ENCODE measurements at regions not wholly inside any gene's neighbourhood (a gene's known extent, or its start where the extent isn't known, plus 50 kb on each side); places are given as distances from the start of the nearest gene placed in this dataset.
"Not testable (repeated sequence)": the region's sequence is repeated elsewhere in the genome, so short reads cannot be mapped to it uniquely, and the experiment has no call there.

DNA sequence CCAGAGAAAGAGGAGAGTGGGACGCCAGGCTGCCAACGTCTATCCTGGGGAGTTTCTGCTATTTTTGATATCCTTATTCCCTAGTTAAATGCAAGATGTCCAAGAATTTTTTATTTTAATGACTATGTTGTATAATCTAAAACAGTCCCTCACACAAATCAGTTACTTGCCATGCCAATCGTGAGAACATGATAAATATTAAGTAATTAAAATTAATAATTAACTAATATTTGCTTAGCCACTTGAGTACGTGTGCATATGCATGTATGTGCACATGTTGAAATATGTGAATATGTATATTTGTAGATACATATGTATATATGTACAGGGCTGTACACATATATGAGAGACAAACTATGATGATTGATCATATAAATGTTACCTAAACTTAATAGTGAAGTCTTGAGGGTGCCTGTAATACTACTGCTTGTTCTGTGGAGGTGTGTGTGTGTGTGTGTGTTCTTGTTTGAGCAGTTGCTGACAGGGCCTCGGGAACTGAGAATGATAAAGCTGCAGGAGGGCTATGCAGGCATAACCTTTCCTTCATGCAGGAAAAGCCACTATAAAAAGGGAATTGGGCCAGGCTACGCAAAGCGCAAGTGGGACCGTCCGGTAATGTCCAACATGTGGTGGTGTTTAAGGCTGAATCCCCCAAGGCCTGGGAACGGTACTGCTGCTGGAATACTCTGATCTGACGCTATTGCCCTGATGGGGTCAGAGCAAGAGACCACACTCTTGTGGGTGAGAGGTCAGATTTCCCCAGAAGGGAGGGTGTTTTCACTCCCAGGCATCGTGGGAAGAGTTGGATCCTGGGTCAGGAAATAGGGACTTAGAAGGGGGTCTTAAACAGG lies 148.3 kb upstream of the TBX18 start:
- no peak for DNase-seq

DNA sequence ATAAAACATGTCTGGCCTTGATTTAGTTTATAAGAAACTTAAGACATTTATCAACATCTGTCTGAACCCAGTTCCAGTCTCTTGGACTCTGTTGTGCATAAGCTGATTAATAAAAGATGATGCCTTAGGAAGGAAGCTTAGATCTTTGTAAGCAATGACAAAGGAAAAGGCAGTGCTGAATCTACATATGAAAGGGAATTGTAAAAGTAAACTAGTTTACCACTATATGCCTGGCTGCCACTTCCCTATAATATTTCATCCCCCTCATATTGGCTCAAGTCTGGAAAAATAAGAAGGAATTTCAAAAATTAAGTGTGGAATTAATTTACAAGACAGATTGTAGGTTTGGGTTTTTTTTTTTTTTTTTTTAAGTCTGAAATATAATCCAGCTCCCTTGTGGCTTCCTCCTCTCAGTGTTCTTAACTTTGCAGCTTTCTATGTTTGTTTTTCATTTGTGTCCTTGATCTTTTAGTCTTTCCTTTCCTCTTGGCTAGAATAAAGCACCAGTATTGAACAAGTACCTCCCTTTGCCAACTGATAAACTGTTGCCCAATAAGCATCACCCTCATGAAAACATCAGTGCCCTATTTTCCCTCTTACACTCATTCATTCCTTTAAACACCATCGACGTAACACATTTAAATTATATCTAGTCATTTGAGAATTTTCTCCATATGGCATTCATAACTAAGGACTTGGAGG lies 146.7 kb upstream of the TBX18 start:
- DNase-seq: no peak

DNA sequence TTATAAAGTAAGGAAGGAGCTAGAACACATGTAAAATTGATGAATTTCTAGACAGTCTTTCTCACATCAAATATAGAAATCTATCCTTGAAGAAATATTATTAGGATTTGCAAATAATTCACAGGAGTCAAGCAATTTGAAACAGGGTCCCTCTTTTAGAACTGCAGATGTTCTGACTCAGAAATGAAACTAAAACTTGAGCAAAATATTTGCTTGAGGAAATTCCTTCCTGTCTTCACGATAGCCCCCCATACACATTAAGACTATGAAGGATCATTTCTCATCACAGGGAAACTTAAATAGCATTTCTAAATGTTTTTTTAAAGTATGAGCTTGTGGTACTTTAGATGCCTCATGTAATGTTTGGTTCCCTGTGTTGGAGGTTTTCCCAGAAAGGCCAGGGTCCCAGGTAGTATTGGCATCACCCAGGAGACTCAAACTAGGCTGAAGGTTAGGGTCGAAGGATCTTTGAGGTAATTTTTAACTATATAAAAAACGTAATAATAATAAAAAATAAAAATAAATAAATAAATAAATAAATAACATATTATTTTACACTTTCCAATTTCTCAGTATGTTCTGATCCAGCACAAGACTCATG lies 144.0 kb upstream of the TBX18 start:
- DNase-seq: no peak

DNA sequence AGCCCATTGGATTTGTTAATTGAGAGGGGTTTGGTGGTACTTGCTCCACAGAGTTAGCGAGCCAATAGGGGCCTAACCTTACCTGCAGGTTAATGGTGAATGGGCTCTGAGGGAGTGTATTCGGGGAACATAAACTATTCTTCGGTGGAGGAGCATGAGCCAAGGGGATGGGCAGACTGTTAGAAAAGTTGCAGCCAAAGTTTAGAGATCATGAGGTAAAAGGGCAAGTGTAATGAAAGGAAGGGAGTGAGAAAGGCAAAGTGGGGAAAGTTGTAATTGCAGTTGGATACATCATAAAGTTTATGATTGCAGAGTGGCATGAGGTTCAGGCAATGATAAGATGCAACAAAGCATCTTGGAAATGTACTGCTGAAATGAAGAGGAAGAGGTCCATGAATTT lies 142.1 kb upstream of the TBX18 start:
- no peak for DNase-seq

DNA sequence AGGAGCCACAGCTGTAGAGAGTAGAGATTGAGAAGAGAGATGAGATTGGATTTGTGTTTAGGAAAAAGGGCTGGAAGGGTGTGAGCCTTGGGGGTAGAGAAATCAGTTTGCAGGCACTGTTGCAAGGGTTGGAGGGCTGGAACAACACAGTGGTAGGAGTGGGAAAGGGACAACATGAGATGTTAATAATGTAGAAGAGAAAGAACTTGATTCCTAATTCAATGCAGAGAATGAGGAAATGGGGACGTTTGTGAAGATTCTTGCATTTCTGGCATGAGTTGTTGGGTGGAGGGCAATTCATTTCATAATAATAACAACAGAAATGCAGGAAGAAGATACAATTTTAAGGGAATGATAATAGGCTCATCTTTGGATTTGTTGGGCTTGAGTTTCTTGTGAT lies 141.4 kb upstream of the TBX18 start:
- DNase-seq: no peak

DNA sequence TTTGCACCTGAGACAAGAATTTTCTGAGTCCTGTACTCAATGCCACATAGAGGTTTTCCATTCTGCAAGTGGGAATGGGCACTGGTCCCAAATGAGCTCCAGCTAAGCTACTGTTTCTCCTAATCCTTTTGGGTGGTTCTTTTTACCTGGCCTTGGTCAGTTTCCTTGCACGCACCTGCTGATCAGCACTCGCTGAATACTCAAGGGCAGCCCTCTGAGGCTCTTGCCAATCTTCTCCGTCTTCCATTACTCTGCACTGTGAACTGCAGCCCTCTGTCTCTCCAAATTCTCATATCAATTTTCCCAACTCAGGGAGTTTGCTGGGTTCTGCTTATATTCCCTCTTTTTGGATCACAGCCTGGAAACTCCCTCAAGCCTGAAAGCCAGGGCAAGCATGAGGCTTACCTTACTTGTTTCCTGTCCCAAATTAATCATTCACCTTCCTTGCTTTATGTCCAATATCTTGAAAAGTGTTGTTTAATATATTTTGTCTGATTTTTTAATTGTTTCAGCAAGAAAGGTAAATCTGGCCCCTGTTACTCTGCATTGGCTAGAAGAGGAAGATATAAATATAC lies 138.0 kb upstream of the TBX18 start:
- no peak for DNase-seq

DNA sequence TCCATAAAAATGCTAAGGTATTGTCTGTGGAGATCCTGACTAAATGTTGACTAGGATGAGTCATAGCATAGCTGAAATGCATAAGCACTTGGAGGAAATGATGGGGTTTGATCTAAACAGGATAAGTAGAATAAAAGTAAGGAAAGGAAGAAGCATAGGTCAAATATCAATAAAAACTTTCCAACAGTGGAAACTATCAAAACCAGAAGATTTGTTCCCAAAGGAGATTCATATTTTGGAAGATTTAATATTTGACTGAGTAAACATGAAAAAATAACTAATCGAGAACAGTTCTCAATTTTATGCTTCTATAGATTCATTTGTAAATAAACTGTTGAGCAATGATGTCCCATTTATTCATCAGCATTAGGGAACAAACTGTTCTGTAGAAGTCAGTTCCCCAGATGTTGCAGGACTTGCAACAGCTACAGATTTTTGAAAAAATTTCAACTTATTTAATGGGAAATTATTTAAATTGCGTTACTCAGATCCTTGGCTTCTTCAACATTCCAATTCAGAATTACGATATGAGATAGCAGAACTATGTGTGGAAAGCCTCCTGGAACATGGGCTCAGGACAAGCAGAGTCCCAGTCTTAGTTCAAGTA lies 133.7 kb upstream of the TBX18 start:
- no peak for DNase-seq

DNA sequence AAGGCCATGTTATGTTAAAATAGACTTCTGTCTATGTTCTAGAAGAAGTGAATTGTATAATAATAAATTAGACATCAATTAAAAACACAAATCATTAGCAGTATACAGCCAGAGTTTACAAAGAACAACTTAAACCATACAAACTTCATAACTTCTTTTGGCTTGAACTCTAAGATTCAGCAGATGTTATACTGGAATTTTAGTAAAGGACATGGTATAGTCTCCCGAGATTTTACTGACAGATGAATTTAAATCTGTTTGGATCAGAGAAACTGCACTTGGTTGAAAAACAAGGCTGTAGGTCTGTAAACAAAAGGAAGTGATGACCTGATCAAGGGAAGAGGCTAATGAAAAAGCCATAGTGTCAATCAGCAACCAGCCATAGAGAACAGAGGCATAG lies 132.6 kb upstream of the TBX18 start:
- no peak for DNase-seq

DNA sequence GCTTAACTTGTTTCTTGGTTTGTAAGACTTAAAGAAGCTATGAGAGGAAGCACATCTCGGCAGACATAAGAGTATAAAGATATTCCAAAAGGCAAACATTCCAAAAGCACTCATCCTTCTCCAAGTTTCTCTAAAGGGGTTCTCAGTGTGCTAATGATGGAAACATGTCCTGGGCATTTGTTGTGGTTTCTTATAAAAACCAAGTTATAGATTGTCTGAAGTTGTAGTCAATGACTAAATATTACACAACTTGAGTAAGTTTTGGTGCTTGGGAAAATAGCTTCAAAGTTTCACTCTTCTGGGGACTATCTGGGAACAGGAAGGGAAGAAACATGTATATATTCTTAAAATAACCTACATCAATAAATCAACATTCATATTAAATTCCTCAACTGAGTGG lies 128.3 kb upstream of the TBX18 start:
- no peak for DNase-seq

DNA sequence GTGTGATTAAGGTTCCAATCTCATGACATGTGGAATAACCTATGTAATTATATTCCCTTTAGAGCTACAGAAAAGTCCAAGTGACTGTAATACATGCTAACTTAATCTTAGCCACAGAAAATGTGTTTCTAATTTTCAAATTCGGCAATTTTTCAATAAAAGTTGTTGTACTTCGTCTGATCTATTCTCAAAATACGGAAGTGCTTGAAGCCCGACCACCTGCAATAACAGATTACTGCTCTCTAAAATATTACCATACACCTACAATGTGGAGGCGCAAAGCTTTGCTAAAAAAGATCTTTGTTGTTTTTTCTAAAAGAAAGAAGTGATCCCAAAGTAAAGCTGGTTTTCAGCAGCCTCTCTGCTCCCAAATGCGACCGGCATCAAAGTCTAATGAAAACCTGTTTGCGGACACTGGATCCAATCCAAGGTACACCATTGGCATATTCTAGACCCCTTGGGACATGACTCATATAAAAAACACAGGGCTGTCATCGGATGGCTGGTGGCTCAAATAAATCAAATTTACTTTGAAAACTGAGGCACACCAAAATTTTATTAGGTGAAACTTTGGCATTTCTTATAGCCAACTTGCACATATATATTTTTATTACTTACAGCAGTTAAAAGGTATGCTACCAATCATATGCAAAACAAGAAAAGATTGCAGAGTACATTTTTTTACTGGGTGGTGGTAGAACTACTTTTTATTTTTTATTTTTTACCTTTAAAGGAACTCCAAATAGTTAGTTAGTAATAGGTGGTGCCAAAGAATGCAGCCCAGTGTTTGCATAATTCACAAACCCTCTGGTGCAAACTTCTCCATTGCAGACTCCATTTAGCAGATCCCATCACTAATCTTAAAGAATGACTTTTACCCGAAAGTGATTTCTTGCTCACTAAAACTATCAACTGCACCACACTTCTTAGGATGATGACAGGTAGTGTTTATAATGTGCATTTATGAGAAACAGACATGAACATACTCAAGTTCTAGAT lies 118.7 kb upstream of the TBX18 start:
- DNase-seq: no peak

DNA sequence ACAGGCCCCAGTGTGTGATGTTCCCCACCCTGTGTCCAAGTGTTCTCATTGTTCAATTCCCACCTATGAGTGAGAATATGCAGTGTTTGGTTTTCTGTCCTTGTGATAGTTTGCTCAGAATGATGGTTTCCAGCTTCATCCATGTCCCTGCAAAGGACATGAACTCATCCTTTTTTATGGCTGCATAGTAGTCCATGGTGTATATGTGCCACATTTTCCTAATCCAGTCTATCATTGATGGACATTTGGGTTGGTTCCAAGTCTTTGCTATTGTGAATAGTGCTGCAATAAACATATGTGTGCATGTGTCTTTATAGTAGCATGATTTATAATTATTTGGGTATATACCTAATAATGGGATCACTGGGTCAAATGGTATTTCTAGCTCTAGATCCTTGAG lies 115.0 kb upstream of the TBX18 start:
- not testable (repeated sequence) for DNase-seq

DNA sequence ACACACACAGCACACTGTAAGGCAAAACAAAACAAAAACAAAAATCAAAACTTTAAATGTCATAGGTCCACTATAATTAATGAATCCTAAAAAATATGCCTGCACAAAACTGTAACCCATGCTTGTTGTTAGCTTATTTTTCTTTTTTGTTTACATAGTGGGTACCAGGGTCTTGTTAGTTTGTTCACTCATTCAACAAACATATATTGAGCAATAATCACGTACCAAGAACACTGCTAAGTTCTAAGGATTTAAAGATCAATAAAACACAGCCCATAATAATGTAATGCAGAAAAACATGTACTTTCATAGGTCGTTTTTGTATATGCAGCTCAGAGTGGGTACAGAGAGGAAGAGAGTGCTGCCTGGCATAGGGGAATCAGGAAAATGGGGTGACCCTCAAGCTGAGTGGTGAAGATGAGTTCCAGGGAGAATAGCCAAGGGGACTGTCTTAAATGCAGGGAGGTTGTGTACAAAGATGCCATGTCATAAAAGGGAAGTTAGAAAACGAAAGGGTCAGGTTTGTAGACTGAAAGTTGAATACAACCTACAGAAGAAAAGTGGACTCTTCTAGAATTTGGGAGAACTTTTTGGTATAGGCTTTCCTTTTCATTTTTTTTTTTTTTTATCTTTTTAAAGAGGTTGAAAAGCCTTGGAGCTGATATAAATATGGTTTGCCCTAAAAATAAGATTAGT lies 113.3 kb upstream of the TBX18 start:
- DNase-seq: no peak

DNA sequence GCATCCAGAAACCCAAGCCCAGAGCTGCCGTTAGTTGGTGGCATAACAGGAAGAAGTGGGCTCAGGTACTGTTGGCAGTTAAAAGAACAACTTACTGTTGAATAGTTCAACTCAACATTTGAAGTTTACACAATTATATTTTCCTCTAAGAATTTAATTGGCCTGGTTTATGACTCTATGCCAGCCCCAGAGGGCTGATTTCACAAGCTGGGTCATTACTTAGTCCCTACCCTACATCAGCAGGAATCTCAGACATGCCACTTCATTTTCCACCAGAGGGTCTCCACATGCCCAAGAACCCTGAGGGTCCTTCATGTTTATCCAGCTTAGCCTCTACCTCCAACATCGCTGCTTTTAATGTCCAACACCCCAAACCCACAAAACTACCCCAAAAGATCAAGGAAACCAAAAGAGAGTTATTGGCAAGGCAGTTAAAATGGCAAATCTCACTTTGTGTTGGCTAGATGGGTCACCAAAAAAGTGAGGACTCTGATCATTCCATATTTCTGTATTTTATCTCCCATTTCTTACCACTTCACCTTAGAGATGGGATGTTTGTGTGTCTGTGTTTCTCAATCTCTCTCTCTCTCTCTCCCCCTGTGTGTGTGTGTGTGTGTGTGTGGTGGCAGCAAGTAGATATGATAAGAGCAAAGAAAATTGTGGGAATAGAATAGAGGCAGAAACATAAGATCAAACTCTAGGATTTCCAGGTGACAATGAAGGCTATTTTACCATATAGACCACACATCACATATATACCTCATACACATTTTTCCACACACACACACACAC lies 112.5 kb upstream of the TBX18 start:
- no peak for DNase-seq

DNA sequence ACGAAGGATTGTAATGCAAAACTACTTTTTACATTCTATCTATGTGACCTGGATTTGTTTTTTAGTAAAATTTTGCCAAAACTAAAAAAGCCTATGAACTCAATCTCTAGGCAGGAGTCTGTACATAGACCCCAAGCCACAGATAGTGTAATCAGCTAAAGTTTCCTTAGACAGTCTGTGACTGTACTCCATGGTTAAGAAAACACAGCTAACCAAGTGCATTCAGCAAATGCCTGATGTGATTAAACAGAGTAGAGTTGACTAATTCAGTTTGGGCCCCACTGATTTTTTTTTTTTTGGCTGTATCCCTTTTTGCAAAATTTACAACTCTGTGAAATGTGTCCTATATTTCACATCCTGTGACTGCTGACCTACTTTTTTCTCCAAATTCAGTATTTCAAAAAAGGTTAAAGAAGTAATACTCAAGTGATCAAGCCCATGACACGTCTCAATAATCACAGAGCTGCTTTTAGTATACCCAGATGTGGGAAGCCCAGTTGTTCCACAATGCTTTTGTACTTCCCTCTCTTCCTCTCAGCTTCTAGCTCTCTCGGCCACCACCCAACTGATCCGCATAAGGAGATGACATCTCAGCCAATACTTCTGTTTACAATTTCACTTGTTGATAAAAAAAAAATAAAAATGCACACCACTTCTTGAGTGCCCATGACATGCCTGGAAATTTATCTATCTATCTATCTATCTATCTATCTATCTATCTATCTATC lies 108.8 kb upstream of the TBX18 start:
- no peak for DNase-seq

DNA sequence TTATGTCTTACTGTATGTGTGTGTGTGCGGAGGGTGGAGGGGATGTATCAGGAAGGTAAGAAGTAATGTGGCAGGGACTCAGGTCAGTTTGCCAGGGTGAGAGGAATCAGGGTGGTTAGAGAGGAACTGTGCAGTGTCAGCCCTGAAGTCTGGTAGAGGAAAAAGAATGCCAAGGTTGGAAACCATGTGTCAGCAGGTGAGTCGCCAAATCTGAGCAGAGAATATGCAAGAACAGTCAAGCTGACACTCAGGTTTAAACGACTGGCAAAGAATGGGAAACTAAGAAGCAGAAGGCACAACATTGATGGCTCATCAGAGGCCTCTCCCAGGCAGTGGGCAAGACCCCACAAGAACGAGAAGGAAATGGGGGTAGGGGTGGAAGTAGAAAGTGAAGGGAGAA lies 107.5 kb upstream of the TBX18 start:
- no peak for DNase-seq

DNA sequence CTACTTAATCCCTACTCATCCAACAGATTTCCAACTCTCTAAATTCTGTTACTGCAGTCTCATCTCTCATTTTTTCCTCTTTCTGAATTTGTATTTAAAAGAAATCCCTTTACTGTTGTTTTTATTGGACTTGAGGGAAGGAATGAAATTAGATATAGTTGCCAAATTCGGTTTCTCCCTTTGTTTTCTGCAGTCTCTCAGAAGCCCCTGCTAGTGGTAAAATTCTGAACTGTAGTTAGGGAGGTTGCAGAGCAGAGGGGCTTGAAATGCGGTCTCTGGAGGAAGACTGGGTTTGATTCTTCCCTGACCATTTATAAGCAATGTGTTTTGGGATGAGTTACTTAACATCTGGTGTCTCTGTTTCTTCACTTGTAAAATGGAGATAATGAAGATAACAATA lies 106.3 kb upstream of the TBX18 start:
- DNase-seq: no peak

DNA sequence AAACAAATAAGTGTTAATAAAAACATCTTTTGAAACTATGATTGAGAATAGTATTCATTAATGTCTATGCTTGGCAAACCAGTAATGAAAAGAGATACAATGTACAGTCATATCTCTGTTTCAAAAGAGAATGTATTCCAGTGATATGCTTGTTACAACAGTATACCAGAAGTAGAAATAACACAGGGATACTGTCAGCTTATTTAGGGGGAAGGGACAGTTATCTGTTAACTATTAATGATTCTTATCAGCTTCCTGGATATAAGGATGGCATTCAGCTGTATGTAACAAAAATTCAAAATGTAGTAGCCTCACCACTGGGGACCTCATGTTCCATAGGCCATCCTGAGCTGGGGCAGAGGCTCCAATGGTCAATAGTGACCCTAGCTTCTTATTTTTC lies 103.8 kb upstream of the TBX18 start:
- no peak for DNase-seq

DNA sequence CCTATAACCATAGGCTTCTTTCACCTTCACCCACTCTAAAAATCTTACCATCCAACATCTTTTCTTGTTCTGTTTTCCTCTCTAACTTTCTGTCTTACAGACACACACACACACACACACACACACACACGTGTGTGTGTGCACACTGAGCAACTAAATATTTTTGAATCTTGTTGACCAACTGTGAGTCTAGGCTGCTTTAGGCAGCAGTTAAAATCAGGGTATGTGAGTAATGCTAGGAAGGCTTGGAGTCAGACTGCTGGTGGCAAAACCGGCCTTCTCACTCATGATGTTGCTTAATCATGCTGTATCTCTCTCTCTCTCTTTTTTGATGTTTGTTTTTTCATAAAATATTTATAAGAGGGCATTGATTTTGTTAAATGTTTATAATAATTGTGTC lies 103.1 kb upstream of the TBX18 start:
- DNase-seq: no peak

DNA sequence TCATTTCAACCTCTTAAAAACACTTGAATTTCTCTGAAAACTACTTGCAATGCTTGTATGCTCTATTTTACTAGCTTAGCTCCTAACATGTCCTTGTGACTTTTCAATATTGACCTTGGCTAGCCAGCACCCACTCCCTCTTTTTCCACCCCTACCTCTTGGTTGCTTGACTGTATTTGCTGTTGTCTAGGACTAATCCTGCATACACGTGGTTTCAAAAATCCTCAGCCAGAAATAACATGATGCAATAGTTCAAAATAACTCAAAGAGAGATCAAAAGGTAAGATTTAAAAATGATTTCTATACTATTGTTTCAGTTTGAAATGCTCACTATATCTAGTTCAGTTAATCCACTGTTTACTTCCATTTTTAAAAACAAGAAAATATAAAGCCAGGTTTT lies 102.3 kb upstream of the TBX18 start:
- no peak for DNase-seq

DNA sequence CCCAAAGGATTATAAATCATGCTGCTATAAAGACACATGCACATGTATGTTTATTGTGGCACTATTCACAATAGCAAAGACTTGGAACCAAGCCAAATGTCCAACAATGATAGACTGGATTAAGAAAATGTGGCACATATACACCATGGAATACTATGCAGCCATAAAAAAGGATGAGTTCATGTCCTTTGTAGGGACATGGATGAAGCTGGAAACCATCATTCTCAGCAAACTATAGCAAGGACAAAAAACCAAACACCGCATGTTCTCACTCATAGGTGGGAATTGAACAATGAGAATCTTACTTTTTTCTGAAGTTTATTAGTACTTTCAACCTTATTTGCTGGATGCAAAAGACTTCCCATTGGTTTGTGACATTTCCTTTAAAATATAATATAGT lies 101.0 kb upstream of the TBX18 start:
- not testable (repeated sequence) for DNase-seq

Measured in NCI-H526 treated with DMSO at 0.1 percent for 48 hours (cell line).